Type B pancreatic cell (in vitro differentiated cells): ENCODE measurements at regions not wholly inside any gene's neighbourhood (a gene's known extent, or its start where the extent isn't known, plus 50 kb on each side); places are given as distances from the start of the nearest gene placed in this dataset.

ENCODE experiments used
- DNase-seq: peaks from one replicate; pipeline ENCODE4 v3.0.0; 2021; ENCODE audit warnings: mixed read lengths; ENCODE audit not compliant: unreplicated experiment; ENCODE audit errors: extremely low spot score
- H3K27ac Mint-ChIP-seq: 2 replicates; pipeline ENCODE4 v1.8.0; 2021; ENCODE audit warnings: mild to moderate bottlenecking, mixed read lengths
- H3K27me3 Mint-ChIP-seq: 2 replicates; pipeline ENCODE4 v1.8.0; 2021; ENCODE audit warnings: mixed read lengths
- H3K36me3 Mint-ChIP-seq: 2 replicates; pipeline ENCODE4 v1.8.0; 2021; ENCODE audit warnings: mixed read lengths
- H3K4me1 Mint-ChIP-seq: one replicate; pipeline ENCODE4 v1.8.0; 2021; ENCODE audit warnings: mixed read lengths; ENCODE audit not compliant: unreplicated experiment
- H3K4me3 Mint-ChIP-seq: 2 replicates; pipeline ENCODE4 v1.8.0; 2021; ENCODE audit warnings: mild to moderate bottlenecking, mixed read lengths
- H3K9me3 Mint-ChIP-seq: 2 replicates; pipeline ENCODE4 v1.8.0; 2021; ENCODE audit warnings: mixed read lengths
- TF ChIP-seq, protein P1 (sequence below): fragments of 200-600 bp; sonication (generic); conservative IDR thresholded peaks from 2 replicates; pipeline ENCODE4 v1.5.0; 2021; ENCODE audit warnings: antibody characterized with exemption, mild to moderate bottlenecking

DNA sequence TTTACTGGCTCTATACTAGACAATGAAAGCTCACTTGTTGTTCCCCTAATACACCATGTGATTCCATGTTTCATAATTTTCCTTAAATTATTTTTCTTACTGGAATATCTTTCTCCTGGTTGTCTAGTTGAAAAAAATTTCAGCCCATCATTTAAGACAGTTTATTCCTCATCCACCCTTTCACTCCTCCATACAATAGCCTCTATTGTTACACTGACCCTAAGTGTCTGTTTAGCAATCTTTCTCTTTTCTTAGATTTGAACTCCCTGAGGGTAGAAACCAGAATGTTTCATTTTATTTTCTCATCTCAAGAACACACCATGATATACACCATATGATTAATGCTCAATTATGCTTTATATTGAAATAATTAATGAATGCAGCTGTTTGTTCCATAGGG is 413.4 kb upstream of the ITGA1 start:
- H3K27me3 Mint-ChIP-seq: no peaks in the 10 kb centered on the region
- no peak overlapping the region for H3K27ac Mint-ChIP-seq
- H3K36me3 Mint-ChIP-seq: no peaks in the 10 kb centered on the region
- TF ChIP-seq, protein P1, sequence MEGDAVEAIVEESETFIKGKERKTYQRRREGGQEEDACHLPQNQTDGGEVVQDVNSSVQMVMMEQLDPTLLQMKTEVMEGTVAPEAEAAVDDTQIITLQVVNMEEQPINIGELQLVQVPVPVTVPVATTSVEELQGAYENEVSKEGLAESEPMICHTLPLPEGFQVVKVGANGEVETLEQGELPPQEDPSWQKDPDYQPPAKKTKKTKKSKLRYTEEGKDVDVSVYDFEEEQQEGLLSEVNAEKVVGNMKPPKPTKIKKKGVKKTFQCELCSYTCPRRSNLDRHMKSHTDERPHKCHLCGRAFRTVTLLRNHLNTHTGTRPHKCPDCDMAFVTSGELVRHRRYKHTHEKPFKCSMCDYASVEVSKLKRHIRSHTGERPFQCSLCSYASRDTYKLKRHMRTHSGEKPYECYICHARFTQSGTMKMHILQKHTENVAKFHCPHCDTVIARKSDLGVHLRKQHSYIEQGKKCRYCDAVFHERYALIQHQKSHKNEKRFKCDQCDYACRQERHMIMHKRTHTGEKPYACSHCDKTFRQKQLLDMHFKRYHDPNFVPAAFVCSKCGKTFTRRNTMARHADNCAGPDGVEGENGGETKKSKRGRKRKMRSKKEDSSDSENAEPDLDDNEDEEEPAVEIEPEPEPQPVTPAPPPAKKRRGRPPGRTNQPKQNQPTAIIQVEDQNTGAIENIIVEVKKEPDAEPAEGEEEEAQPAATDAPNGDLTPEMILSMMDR: no peak
- no peak for DNase-seq
- no peaks in the 10 kb centered on the region for H3K4me1 Mint-ChIP-seq
- no peak overlapping the region for H3K4me3 Mint-ChIP-seq
- no peaks in the 10 kb centered on the region for H3K9me3 Mint-ChIP-seq

DNA sequence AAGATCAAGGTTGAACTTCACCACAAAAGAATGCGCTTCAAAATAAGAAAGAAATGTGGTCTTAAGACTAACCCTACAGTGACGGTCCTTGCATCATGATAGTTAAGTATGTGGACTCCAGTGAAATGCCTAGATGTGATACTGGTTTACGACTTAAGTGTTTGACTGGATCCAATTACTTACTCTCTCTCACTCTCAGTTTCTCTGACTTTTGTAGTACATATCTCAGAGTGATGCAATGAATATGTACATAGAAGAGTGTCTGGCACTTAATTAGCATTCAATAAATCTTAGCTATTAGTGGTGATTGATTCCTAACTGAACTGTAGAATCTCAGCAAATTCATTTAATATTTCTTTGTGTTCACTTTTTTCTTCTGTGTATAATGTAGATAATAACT is 411.7 kb upstream of the ITGA1 start:
- Mint-ChIP-seq H3K36me3 (no peaks in the 10 kb centered on the region), H3K9me3 (no peaks in the 10 kb centered on the region), H3K4me1 (no peaks in the 10 kb centered on the region), H3K4me3 (no peak overlapping the region), H3K27me3 (no peaks in the 10 kb centered on the region), H3K27ac (no peak overlapping the region)
- no peak for DNase-seq
- TF ChIP-seq, protein P1: no peak

DNA sequence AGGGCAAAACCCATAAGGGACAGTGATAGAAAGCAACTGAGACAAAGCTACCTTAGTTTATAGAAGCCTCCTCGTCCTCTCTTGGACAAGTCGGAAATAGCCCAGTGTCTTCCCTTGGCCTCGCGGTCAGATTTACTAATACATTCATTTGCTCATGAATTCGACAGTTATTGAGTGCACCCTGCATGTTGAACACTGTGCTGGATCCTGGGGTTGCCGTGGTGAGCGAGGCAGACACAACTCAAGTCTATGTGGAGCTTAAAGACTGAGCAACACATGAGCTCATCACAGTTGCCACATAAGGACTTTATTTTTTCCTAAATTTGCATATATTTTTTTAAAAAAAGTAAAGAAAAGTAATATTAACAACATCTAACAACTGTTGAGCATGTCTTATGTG is 411.1 kb upstream of the ITGA1 start:
- no peak for DNase-seq
- TF ChIP-seq, protein P1: no peak
- Mint-ChIP-seq H3K36me3 (no peaks in the 10 kb centered on the region), H3K9me3 (no peaks in the 10 kb centered on the region), H3K4me3 (no peak overlapping the region), H3K27ac (no peak overlapping the region), H3K27me3 (no peaks in the 10 kb centered on the region), H3K4me1 (no peaks in the 10 kb centered on the region)

DNA sequence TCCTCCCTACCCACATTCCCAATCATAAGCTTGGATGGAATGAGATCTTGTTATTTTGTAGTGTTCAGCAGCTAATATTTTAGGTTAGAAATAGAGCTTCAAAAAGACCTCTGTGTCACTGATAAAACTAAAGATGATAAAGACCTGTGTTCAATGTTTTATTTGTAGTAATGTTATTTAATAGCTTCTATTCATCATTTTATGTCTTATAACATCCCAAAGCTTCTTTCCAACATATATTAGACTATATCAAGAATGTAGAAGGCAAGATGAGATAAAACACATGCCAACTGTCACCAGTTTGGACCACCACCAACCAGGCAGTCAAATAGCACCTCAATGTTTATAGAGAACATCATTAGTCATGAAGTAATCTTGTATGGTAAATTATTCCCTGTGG is 409.5 kb upstream of the ITGA1 start:
- Mint-ChIP-seq H3K36me3 (no peaks in the 10 kb centered on the region), H3K27me3 (no peaks in the 10 kb centered on the region), H3K9me3 (no peaks in the 10 kb centered on the region), H3K4me1 (no peaks in the 10 kb centered on the region), H3K27ac (no peak overlapping the region), H3K4me3 (no peak overlapping the region)
- DNase-seq: no peak
- TF ChIP-seq, protein P1: no peak

DNA sequence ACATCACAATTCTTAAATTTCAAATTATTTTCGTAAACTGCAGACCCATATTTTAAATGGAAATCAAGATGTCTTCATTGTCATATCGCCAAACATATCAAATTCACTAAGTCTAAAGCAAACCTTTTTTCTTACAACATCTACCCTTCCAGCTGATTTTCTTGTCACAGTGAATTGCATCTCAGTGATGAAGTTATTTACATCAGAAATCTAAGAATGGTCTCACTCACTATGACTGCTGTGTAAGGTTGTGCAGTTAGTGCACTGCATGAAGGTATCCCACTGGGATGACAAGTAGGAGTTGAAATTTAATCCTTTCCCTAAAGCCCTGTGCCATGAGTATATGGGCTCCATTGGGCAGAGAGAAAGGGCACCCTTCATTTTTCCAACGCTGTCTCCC is 399.4 kb upstream of the ITGA1 start:
- Mint-ChIP-seq H3K4me1 (no peaks in the 10 kb centered on the region), H3K27me3 (no peaks in the 10 kb centered on the region), H3K4me3 (no peak overlapping the region), H3K27ac (no peak overlapping the region), H3K9me3 (no peaks in the 10 kb centered on the region), H3K36me3 (no peaks in the 10 kb centered on the region)
- TF ChIP-seq, protein P1: no peak
- no peak for DNase-seq

DNA sequence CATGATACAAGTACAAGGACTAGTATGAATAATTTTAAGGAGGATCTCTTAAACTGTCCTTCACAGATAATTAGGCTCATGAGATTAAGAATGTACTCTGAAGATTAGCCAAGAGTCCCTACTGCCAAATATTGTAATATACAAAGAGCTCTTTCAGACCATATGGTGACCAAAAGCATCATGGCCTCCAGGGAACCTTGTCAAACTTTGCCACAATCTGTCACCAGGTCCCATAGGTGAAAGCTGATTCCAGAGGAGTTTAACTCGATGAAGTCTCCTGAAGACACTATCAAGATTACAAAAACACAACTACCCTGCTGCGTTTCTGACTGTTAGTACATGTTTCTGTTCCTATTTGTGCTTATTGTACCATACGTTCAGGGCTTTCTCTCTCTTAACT is 395.4 kb upstream of the ITGA1 start:
- DNase-seq: no peak
- Mint-ChIP-seq H3K4me1 (no peaks in the 10 kb centered on the region), H3K4me3 (no peak overlapping the region), H3K27ac (no peak overlapping the region), H3K27me3 (no peaks in the 10 kb centered on the region), H3K9me3 (no peaks in the 10 kb centered on the region), H3K36me3 (no peaks in the 10 kb centered on the region)
- TF ChIP-seq, protein P1: no peak
